H1 (cell line): ENCODE measurements at regions not wholly inside any gene's neighbourhood (a gene's known extent, or its start where the extent isn't known, plus 50 kb on each side); places are given as distances from the start of the nearest gene placed in this dataset.

Experiments used
- CTCF ChIA-PET: fragments of 300-600 bp; sonication (Branson Sonifier 250); formaldehyde crosslinking; loops from one replicate; lab custom pipeline; 2021; ENCODE audit not compliant: partially characterized antibody; lab: Charles Lee
- POLR2A ChIA-PET: fragments of 300-600 bp; sonication (Branson Sonifier 250); formaldehyde crosslinking; loops from one replicate; lab custom pipeline; 2021; ENCODE audit warnings: inconsistent platforms; ENCODE audit not compliant: partially characterized antibody; lab: Charles Lee
- DNase-seq, 2 experiments: peaks; one replicate each; pipeline versions ENCODE4 v3.0.0 to v3.0.0-alpha.2; 2010 to 2022; ENCODE audit warnings: low spot score in 2 of 2, low read depth in 1 of 2, mixed read lengths in 1 of 2
- FAIRE-seq: peaks from 2 replicates; lab custom pipeline; 2011; peaks lifted over from hg19 to GRCh38; lab: Jason Lieb, UNC
- H2AFZ ChIP-seq: 2 replicates; pipeline ENCODE4 v1.8.1; 2012; ENCODE audit warnings: low read length, inconsistent platforms
- H2AK5ac ChIP-seq: 2 replicates; pipeline ENCODE4 v1.6.1; 2013; ENCODE audit warnings: low read depth, low read length
- H2BK120ac ChIP-seq: replicated peaks from 2 replicates; pipeline ENCODE3; 2013; ENCODE audit warnings: low read depth, low read length, inconsistent platforms
- H2BK12ac ChIP-seq: 2 replicates; pipeline ENCODE4 v1.6.1; 2013; ENCODE audit warnings: low read depth, low read length
- H2BK15ac ChIP-seq: 2 replicates; pipeline ENCODE4 v1.6.1; 2013; ENCODE audit warnings: low read length
- H2BK20ac ChIP-seq: 2 replicates; pipeline ENCODE4 v1.6.1; 2013; ENCODE audit warnings: low read length
- H2BK5ac ChIP-seq: 2 replicates; pipeline ENCODE4 v1.6.1; 2013; ENCODE audit warnings: low read depth, low read length
- H3K14ac ChIP-seq: 2 replicates; pipeline ENCODE4 v1.6.1; 2013; ENCODE audit warnings: inconsistent platforms; ENCODE audit not compliant: insufficient read length
- H3K18ac ChIP-seq: 2 replicates; pipeline ENCODE4 v1.6.1; 2013; ENCODE audit warnings: low read length; ENCODE audit errors: extremely low read depth
- H3K23ac ChIP-seq: 2 replicates; pipeline ENCODE4 v1.6.1; 2013; ENCODE audit warnings: inconsistent platforms; ENCODE audit not compliant: insufficient read length
- H3K23me2 ChIP-seq: 2 replicates; pipeline ENCODE4 v1.6.1; 2013; ENCODE audit warnings: low read depth, low read length
- H3K27ac ChIP-seq: 2 replicates; pipeline ENCODE4 v1.6.1; 2011; ENCODE audit warnings: low read depth, low read length, inconsistent platforms
- H3K27me3 ChIP-seq, 4 experiments: replicated peaks in 1 of 4; 1 replicate in 1 of 4; 2 replicates in 3 of 4; pipeline versions ENCODE4 v1.6.1 to v1.8.1; 2011 to 2013; ENCODE audit warnings: low read length in 3 of 4, mild to moderate bottlenecking in 3 of 4, inconsistent platforms in 2 of 4, mixed read lengths in 2 of 4, moderate library complexity in 1 of 4; ENCODE audit not compliant: control insufficient read depth in 3 of 4, insufficient read depth in 3 of 4; ENCODE audit errors: extremely low read depth in 1 of 4
- H3K36me3 ChIP-seq, 4 experiments: 2 replicates each; pipeline versions ENCODE4 v1.6.1 to v1.8.1; 2011 to 2013; ENCODE audit warnings: mild to moderate bottlenecking in 4 of 4, low read length in 3 of 4, moderate library complexity in 2 of 4, control low read depth in 1 of 4, inconsistent platforms in 1 of 4; ENCODE audit not compliant: insufficient read depth in 4 of 4, control insufficient read depth in 2 of 4
- H3K4ac ChIP-seq: replicated peaks from 2 replicates; pipeline ENCODE3; 2013; ENCODE audit warnings: low read length, low read depth, mixed read lengths, inconsistent platforms; ENCODE audit not compliant: insufficient read length
- H3K4me1 ChIP-seq, 4 experiments: replicated peaks in 1 of 4; 1 replicate in 1 of 4; 2 replicates in 3 of 4; pipeline versions ENCODE4 v1.6.1 to v1.8.1; 2011 to 2013; ENCODE audit warnings: low read length in 3 of 4, inconsistent platforms in 2 of 4, mixed read lengths in 1 of 4; ENCODE audit not compliant: insufficient read depth in 4 of 4, control insufficient read depth in 3 of 4
- H3K4me2 ChIP-seq, 2 experiments: 2 replicates each; pipeline versions ENCODE4 v1.6.1 to v1.8.1; 2011 to 2013; ENCODE audit warnings: low read depth in 2 of 2, low read length in 2 of 2, control low read depth in 1 of 2, inconsistent platforms in 1 of 2, mild to moderate bottlenecking in 1 of 2; ENCODE audit not compliant: insufficient read depth in 1 of 2
- H3K4me3 ChIP-seq, 4 experiments: fragments of 200-600, 300-600 bp in 1 of 4; sonication (generic), shearing (Covaris generic), sonication (Bioruptor Twin) in 1 of 4; 2 replicates each; pipeline versions ENCODE4 v1.5.1 to v1.8.1; 2011 to 2016; ENCODE audit warnings: low read length in 4 of 4, low read depth in 3 of 4, control low read depth in 2 of 4, inconsistent platforms in 2 of 4, mild to moderate bottlenecking in 2 of 4, mixed read lengths in 1 of 4, moderate library complexity in 1 of 4; ENCODE audit not compliant: insufficient read depth in 2 of 4; ENCODE audit errors: extremely low read depth in 1 of 4
- H3K56ac ChIP-seq: replicated peaks from 2 replicates; pipeline ENCODE3; 2013; ENCODE audit warnings: low read depth, mild to moderate bottlenecking, mixed read lengths, low read length, inconsistent platforms; ENCODE audit not compliant: insufficient read length
- H3K79me1 ChIP-seq: 2 replicates; pipeline ENCODE4 v1.6.1; 2013; ENCODE audit warnings: low read depth, low read length, control low read depth
- H3K79me2 ChIP-seq, 2 experiments: 2 replicates each; pipeline versions ENCODE4 v1.6.1 to v1.8.1; 2012 to 2013; ENCODE audit warnings: low read length in 2 of 2, mild to moderate bottlenecking in 2 of 2, inconsistent platforms in 1 of 2; ENCODE audit not compliant: insufficient read depth in 2 of 2, control insufficient read depth in 1 of 2
- H3K9ac ChIP-seq, 4 experiments: replicated peaks in 1 of 4; 1 replicate in 1 of 4; 2 replicates in 3 of 4; pipeline versions ENCODE4 v1.6.1 to v1.8.1; 2011 to 2013; ENCODE audit warnings: low read depth in 3 of 4, low read length in 3 of 4, control low read depth in 2 of 4, mild to moderate bottlenecking in 2 of 4, moderate library complexity in 2 of 4, inconsistent platforms in 1 of 4; ENCODE audit errors: extremely low read depth in 1 of 4
- H3K9me3 ChIP-seq, 2 experiments: 2 replicates each; pipeline versions ENCODE4 v1.6.1 to v1.8.1; 2012 to 2013; ENCODE audit warnings: mild to moderate bottlenecking in 2 of 2, moderate library complexity in 2 of 2, control low read depth in 1 of 2, inconsistent platforms in 1 of 2, low read depth in 1 of 2, low read length in 1 of 2, mixed read lengths in 1 of 2; ENCODE audit not compliant: insufficient read depth in 2 of 2
- H4K20me1 ChIP-seq, 2 experiments: replicated peaks in 1 of 2; 2 replicates each; pipeline versions ENCODE3 to v1.8.1; 2011 to 2013; ENCODE audit warnings: inconsistent platforms in 2 of 2, low read length in 2 of 2, mild to moderate bottlenecking in 1 of 2; ENCODE audit not compliant: insufficient read depth in 2 of 2, control insufficient read depth in 1 of 2
- H4K5ac ChIP-seq: 2 replicates; pipeline ENCODE4 v1.6.1; 2013; ENCODE audit warnings: low read length, low read depth, mixed read lengths, inconsistent platforms; ENCODE audit not compliant: insufficient read length
- H4K8ac ChIP-seq: 2 replicates; pipeline ENCODE4 v1.8.0; 2013; ENCODE audit warnings: mild to moderate bottlenecking, moderate library complexity, low read length, inconsistent platforms; ENCODE audit not compliant: insufficient read depth; ENCODE audit errors: extremely low read depth
- H4K91ac ChIP-seq: replicated peaks from 2 replicates; pipeline ENCODE3; 2013; ENCODE audit warnings: low read length, mixed read lengths, inconsistent platforms; ENCODE audit not compliant: insufficient read length
- ASH2L ChIP-seq: fragments of 200-600, 300-600 bp; sonication (generic); IDR thresholded peaks from one replicate; pipeline ENCODE4 v1.7.1; 2017; ENCODE audit warnings: low read length
- BCL11A ChIP-seq, 2 experiments: IDR thresholded peaks; one replicate each; pipeline ENCODE4 v1.6.1; 2011; ENCODE audit warnings: low read depth in 2 of 2, low read length in 2 of 2, mild to moderate bottlenecking in 2 of 2
- BRCA1 ChIP-seq: IDR thresholded peaks from 2 replicates; pipeline ENCODE4 v1.6.1; 2012; ENCODE audit warnings: low read depth, low read length, improper control_type of control experiment
- CBX5 ChIP-seq: fragments of 300-800, 300-1000 bp; sonication (generic); IDR thresholded peaks from 2 replicates; pipeline ENCODE4 v1.7.1; 2016; ENCODE audit warnings: antibody characterized with exemption, low read length, low read depth
- CBX8 ChIP-seq: fragments of 300-800, 300-1000 bp; sonication (generic); IDR thresholded peaks from 2 replicates; pipeline ENCODE4 v1.7.1; 2016; ENCODE audit warnings: low read depth, low read length, borderline replicate concordance
- EP300 ChIP-seq, 2 experiments: IDR thresholded peaks; 1 replicate in 1 of 2; 2 replicates in 1 of 2; pipeline ENCODE4 v1.6.1; 2011 to 2012; ENCODE audit warnings: low read depth in 2 of 2, low read length in 2 of 2, mild to moderate bottlenecking in 2 of 2, borderline replicate concordance in 1 of 2, inconsistent platforms in 1 of 2, moderate library complexity in 1 of 2
- HDAC2 ChIP-seq, 2 experiments: fragments of 300-600 bp in 1 of 2; sonication (generic) in 1 of 2; IDR thresholded peaks; 2 replicates each; pipeline ENCODE4 v1.6.1; 2011 to 2012; ENCODE audit warnings: low read depth in 2 of 2, low read length in 2 of 2, mild to moderate bottlenecking in 2 of 2, moderate library complexity in 2 of 2, borderline replicate concordance in 1 of 2, inconsistent platforms in 1 of 2
- KDM1A ChIP-seq: fragments of 200-600, 300-600 bp; sonication (generic); IDR thresholded peaks from 2 replicates; pipeline ENCODE4 v1.7.1; 2016; ENCODE audit warnings: mild to moderate bottlenecking, low read length, borderline replicate concordance
- MAFK ChIP-seq: IDR thresholded peaks from 2 replicates; pipeline ENCODE4 v1.6.1; 2012; ENCODE audit warnings: low read depth, mild to moderate bottlenecking, improper control_type of control experiment, low read length
- PHF8 ChIP-seq: fragments of 200-600 bp; sonication (generic); conservative IDR thresholded peaks from 2 replicates; pipeline ENCODE4 v1.7.1; 2012; ENCODE audit warnings: low read depth, mild to moderate bottlenecking, inconsistent platforms, low read length, moderate library complexity
- RAD21 ChIP-seq, 2 experiments: IDR thresholded peaks in 1 of 2; conservative IDR thresholded peaks in 1 of 2; 2 replicates each; pipeline ENCODE4 v1.6.1; 2011; ENCODE audit warnings: low read depth in 2 of 2, low read length in 2 of 2, improper control_type of control experiment in 1 of 2, inconsistent platforms in 1 of 2, mild to moderate bottlenecking in 1 of 2, moderate library complexity in 1 of 2
- RFX5 ChIP-seq: IDR thresholded peaks from 2 replicates; pipeline ENCODE4 v1.6.1; 2011; ENCODE audit warnings: low read depth, low read length, improper control_type of control experiment, borderline replicate concordance
- SRF ChIP-seq: IDR thresholded peaks from 2 replicates; pipeline ENCODE4 v1.6.1; 2011; ENCODE audit warnings: mild to moderate bottlenecking, low read depth, low read length, moderate library complexity
- TBP ChIP-seq: IDR thresholded peaks from 2 replicates; pipeline ENCODE4 v1.6.1; 2011; ENCODE audit warnings: low read depth, low read length, improper control_type of control experiment
- ZNF274 ChIP-seq: IDR thresholded peaks from 2 replicates; pipeline ENCODE4 v1.7.0; 2012; ENCODE audit warnings: low read length, borderline replicate concordance; ENCODE audit errors: extremely low read depth
- WGBS, 2 experiments: shearing (Covaris generic) in 1 of 2; methylation state at CpG; one replicate each; pipeline versions ENCODE4 v1.1.6 to v1.1.7; 2013 to 2015; ENCODE audit warnings: low lambda C conversion rate in 2 of 2, mixed read lengths in 2 of 2, inconsistent platforms in 1 of 2, low coverage in 1 of 2, missing lambda C conversion rate in 1 of 2; ENCODE audit not compliant: insufficient replicate concordance in 2 of 2, insufficient coverage in 1 of 2, insufficient read length in 1 of 2; ENCODE audit errors: extremely low coverage in 1 of 2, missing lambda C conversion rate in 1 of 2; 5-methylcytosine and 5-hydroxymethylcytosine counted together

GRCh38 chr7:20929199-20929598, 142.5 kb upstream of the SP8 start:
- no peaks in the 10 kb centered on the region for H3K79me1 ChIP-seq
- no peak overlapping the region for H2AK5ac ChIP-seq
- FAIRE-seq (no peak), DNase-seq (no peak)
- H3K14ac ChIP-seq: no peak overlapping the region
- no peak overlapping the region for H3K18ac ChIP-seq
- CTCF ChIA-PET: no interaction called here
- no peaks in the 10 kb centered on the region for H3K4me1 ChIP-seq
- H2BK15ac ChIP-seq: no peak overlapping the region
- no peaks in the 10 kb centered on the region for H3K27me3 ChIP-seq
- no peaks in the 10 kb centered on the region for H3K36me3 ChIP-seq
- H3K56ac ChIP-seq: no peak overlapping the region
- H3K4ac ChIP-seq: no peak overlapping the region
- no peak overlapping the region for H2BK20ac ChIP-seq
- H3K79me2 ChIP-seq: no peaks in the 10 kb centered on the region
- no peak overlapping the region; the same call in 1 of the 2 replicates for H4K8ac ChIP-seq
- H3K9ac ChIP-seq: no peak overlapping the region
- no peaks in the 10 kb centered on the region for H3K9me3 ChIP-seq
- 93% methylated on average over 4 of the region's 4 CpGs; no CpG with 5 or more reads in 1 of the 2 experiments for WGBS, 2 experiments
- no peak overlapping the region for H3K4me3 ChIP-seq
- H2BK120ac ChIP-seq: no peak overlapping the region
- no peak overlapping the region for H2AFZ ChIP-seq
- H4K5ac ChIP-seq: no peak overlapping the region
- no peaks in the 10 kb centered on the region for H4K20me1 ChIP-seq
- no peak overlapping the region for H3K23ac ChIP-seq
- no peak overlapping the region for H2BK12ac ChIP-seq
- POLR2A ChIA-PET: no interaction called here
- H4K91ac ChIP-seq: no peak overlapping the region
- H3K4me2 ChIP-seq: no peak overlapping the region
- no peaks in the 10 kb centered on the region for H3K23me2 ChIP-seq
- no peak overlapping the region for H2BK5ac ChIP-seq
- H3K27ac ChIP-seq: no peak overlapping the region
- TF ChIP-seq MAFK (no peak), ASH2L (no peak), RAD21 (IDR thresholded peaks at IDR 0.05 in 1 of 2, conservative IDR thresholded peaks at IDR 0.05 in 1 of 2; ENCODE audit: low read depth in 2 of 2, low read length in 2 of 2) (no peak), BCL11A (IDR thresholded peaks at IDR 0.05; ENCODE audit: low read depth in 2 of 2, low read length in 2 of 2) (no peak), KDM1A (no peak), CBX5 (no peak), SRF (no peak), EP300 (IDR thresholded peaks at IDR 0.05; ENCODE audit: borderline replicate concordance in 1 of 2, low read depth in 2 of 2, low read length in 2 of 2) (no peak), RFX5 (no peak), CBX8 (no peak), TBP (no peak), PHF8 (no peak), HDAC2 (IDR thresholded peaks at IDR 0.05; ENCODE audit: borderline replicate concordance in 1 of 2, low read depth in 2 of 2, low read length in 2 of 2) (no peak), BRCA1 (no peak), ZNF274 (no peak)
